ENCODE measurements at regions not wholly inside any gene's neighbourhood (a gene's known extent, or its start where the extent isn't known, plus 50 kb on each side); places are given as distances from the start of the nearest gene placed in this dataset.

DNA sequence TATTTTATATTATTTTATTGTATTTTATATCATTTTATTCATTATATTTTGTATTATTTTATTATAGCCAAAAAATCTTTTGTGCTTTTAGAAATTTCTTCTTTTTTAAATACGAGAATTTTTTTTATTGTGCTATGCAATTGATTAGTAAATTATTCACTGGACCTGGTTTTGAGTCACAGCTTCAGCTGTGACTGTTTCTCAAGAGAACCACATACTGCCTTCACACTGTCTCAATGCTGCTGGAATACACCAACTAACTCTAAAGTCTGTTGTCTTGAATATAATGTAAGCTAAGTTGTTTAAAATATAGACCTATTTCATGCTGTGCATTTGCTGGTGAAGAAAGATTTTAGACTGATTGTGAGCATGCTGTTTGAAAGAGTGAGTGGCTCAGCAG is 423.6 kb downstream of the NDFIP2 start:
- TF ChIP-seq ELF4 (IDR thresholded peaks at IDR 0.05) = no peak
- no peak for TF ChIP-seq BHLHE40 (IDR thresholded peaks at IDR 0.05; ENCODE audit: borderline replicate concordance)
- TF ChIP-seq SUZ12 (IDR thresholded peaks at IDR 0.05) = no peak
- no peak for TF ChIP-seq TARDBP (IDR thresholded peaks at IDR 0.05)
- TF ChIP-seq SP1 (IDR thresholded peaks at IDR 0.05) = no peak
- TF ChIP-seq NFRKB (IDR thresholded peaks at IDR 0.05) = no peak
- TF ChIP-seq FOXM1 (IDR thresholded peaks at IDR 0.05; ENCODE audit: borderline replicate concordance) = no peak
- TF ChIP-seq CTBP1 (IDR thresholded peaks at IDR 0.05; ENCODE audit: borderline replicate concordance) = no peak
- no peak for TF ChIP-seq L3MBTL2 (conservative IDR thresholded peaks at IDR 0.05)
- no peak for TF ChIP-seq FOXA1 (IDR thresholded peaks at IDR 0.05)
